ENCODE measurements at regions not wholly inside any gene's neighbourhood (a gene's known extent, or its start where the extent isn't known, plus 50 kb on each side); places are given as distances from the start of the nearest gene placed in this dataset.
"Not testable (repeated sequence)": the region's sequence is repeated elsewhere in the genome, so short reads cannot be mapped to it uniquely, and the experiment has no call there.

GRCh38 chr5:101717721-101718120, 578.4 kb downstream of the SLCO4C1 start:
- no TSS peak for BruUV-seq (replicated peaks)
- Histone ChIP-seq H3K9me3 (ENCODE audit: low read length) (no peaks in the 10 kb centered on the region), H3K4me1 (ENCODE audit: insufficient read depth, low read length) (no peaks in the 10 kb centered on the region), H3K4me3 (ENCODE audit: low read length) (no peak overlapping the region), H3K27ac (ENCODE audit: low read length) (no peak overlapping the region), H3K27me3 (ENCODE audit: low read length) (no peaks in the 10 kb centered on the region), H3K79me2 (ENCODE audit: low read length) (no peaks in the 10 kb centered on the region), H3K4me2 (ENCODE audit: low read length) (no peak overlapping the region), H3K9me2 (replicated peaks; ENCODE audit: low read length) (no peaks in the 10 kb centered on the region), H2AFZ (ENCODE audit: low read length) (no peak overlapping the region), H3K36me3 (ENCODE audit: low read depth, low read length) (no peaks in the 10 kb centered on the region), H3K9ac (ENCODE audit: low read length) (no peak overlapping the region), H3F3A (ENCODE audit: low read length, unreplicated experiment) (no peaks in the 10 kb centered on the region), H4K20me1 (ENCODE audit: low read length) (no peaks in the 10 kb centered on the region)
- TF ChIP-seq EZH2phosphoT487 (IDR thresholded peaks at IDR 0.05; ENCODE audit: borderline replicate concordance, low read length), result no peak
- TF ChIP-seq EZH2 (IDR thresholded peaks at IDR 0.05; ENCODE audit: low read length, unreplicated experiment), result no peak
- no peak for TF ChIP-seq CTCF (conservative IDR thresholded peaks at IDR 0.05; ENCODE audit: low read depth, low read length)
- ATAC-seq (no peak), DNase-seq (no peak)
- ChIA-PET POLR2A (ENCODE audit: unreplicated experiment) (no interaction called here), CTCF (no interaction called here)
- intact Hi-C loops (cut with micrococcal nuclease), result no loop called here

- ChIA-PET POLR2A (ENCODE audit: unreplicated experiment) (no interaction called here), CTCF (no interaction called here)
- Histone ChIP-seq H3K4me2 (ENCODE audit: low read length) (no peak overlapping the region), H3K27ac (ENCODE audit: low read length) (no peak overlapping the region), H4K20me1 (ENCODE audit: low read length) (no peaks in the 10 kb centered on the region), H3K9ac (ENCODE audit: low read length) (no peak overlapping the region), H3K4me3 (ENCODE audit: low read length) (no peak overlapping the region), H3K9me2 (replicated peaks; ENCODE audit: low read length) (no peaks in the 10 kb centered on the region), H3K27me3 (ENCODE audit: low read length) (no peaks in the 10 kb centered on the region), H2AFZ (ENCODE audit: low read length) (no peak overlapping the region), H3K79me2 (ENCODE audit: low read length) (no peaks in the 10 kb centered on the region), H3F3A (ENCODE audit: low read length, unreplicated experiment) (no peaks in the 10 kb centered on the region), H3K36me3 (ENCODE audit: low read depth, low read length) (no peaks in the 10 kb centered on the region), H3K9me3 (ENCODE audit: low read length) (no peaks in the 10 kb centered on the region), H3K4me1 (ENCODE audit: insufficient read depth, low read length) (no peaks in the 10 kb centered on the region)
- BruUV-seq (replicated peaks), result no TSS peak
- TF ChIP-seq CTCF (conservative IDR thresholded peaks at IDR 0.05; ENCODE audit: low read depth, low read length) (no peak), EZH2 (IDR thresholded peaks at IDR 0.05; ENCODE audit: low read length, unreplicated experiment) (no peak), EZH2phosphoT487 (IDR thresholded peaks at IDR 0.05; ENCODE audit: borderline replicate concordance, low read length) (no peak)
- ATAC-seq, result no peak
- DNase-seq, result no peak
- intact Hi-C loops (cut with micrococcal nuclease), result no loop called here
Observed at GRCh38 chr5:101716941-101717340, 579.1 kb downstream of the SLCO4C1 start.

GRCh38 chr5:101715790-101716189, 580.3 kb downstream of the SLCO4C1 start:
- POLR2A ChIA-PET (ENCODE audit: unreplicated experiment); ATAC-seq; DNase-seq; H3K4me2 ChIP-seq (ENCODE audit: low read length); H3K36me3 ChIP-seq (ENCODE audit: low read depth, low read length); H3K9me2 ChIP-seq (replicated peaks; ENCODE audit: low read length); H3K4me1 ChIP-seq (ENCODE audit: insufficient read depth, low read length); intact Hi-C loops (cut with micrococcal nuclease); H3K27me3 ChIP-seq (ENCODE audit: low read length); CTCF ChIA-PET; BruUV-seq (replicated peaks); H3K79me2 ChIP-seq (ENCODE audit: low read length); H3F3A ChIP-seq (ENCODE audit: low read length, unreplicated experiment); H3K9ac ChIP-seq (ENCODE audit: low read length); H2AFZ ChIP-seq (ENCODE audit: low read length); H3K4me3 ChIP-seq (ENCODE audit: low read length); H4K20me1 ChIP-seq (ENCODE audit: low read length); H3K9me3 ChIP-seq (ENCODE audit: low read length); H3K27ac ChIP-seq (ENCODE audit: low read length): not testable (repeated sequence)

Data from PC-3 (cell line).